Endodermal cell (in vitro differentiated cells): ENCODE measurements at regions not wholly inside any gene's neighbourhood (a gene's known extent, or its start where the extent isn't known, plus 50 kb on each side); places are given as distances from the start of the nearest gene placed in this dataset.

Experiments used
- DNase-seq: peaks from one replicate; pipeline ENCODE4 v3.0.0-alpha.2; 2017
- H3K27ac ChIP-seq: 2 replicates; pipeline ENCODE4 v1.5.1; 2013; ENCODE audit warnings: mild to moderate bottlenecking, low read depth, low read length, moderate library complexity
- H3K27me3 ChIP-seq: 2 replicates; pipeline ENCODE4 v1.6.1; 2013; ENCODE audit warnings: mild to moderate bottlenecking, low read length, moderate library complexity; ENCODE audit not compliant: insufficient read depth, control insufficient read depth, poor library complexity, severe bottlenecking
- H3K36me3 ChIP-seq: 2 replicates; pipeline ENCODE4 v1.7.0; 2013; ENCODE audit warnings: mild to moderate bottlenecking, low read length, moderate library complexity; ENCODE audit not compliant: control insufficient read depth, insufficient read depth
- H3K4me1 ChIP-seq: one replicate; pipeline ENCODE4 v1.7.0; 2013; ENCODE audit warnings: low read length; ENCODE audit not compliant: control insufficient read depth, insufficient read depth
- H3K4me3 ChIP-seq: 2 replicates; pipeline ENCODE4 v1.5.1; 2013; ENCODE audit warnings: mild to moderate bottlenecking, low read length, moderate library complexity
- H3K9ac ChIP-seq: 2 replicates; pipeline ENCODE4 v1.6.1; 2013; ENCODE audit warnings: mild to moderate bottlenecking, low read length, moderate library complexity; ENCODE audit not compliant: poor library complexity, severe bottlenecking; ENCODE audit errors: extremely low read depth
- H3K9me3 ChIP-seq: 2 replicates; pipeline ENCODE4 v1.6.1; 2013; ENCODE audit warnings: mild to moderate bottlenecking, low read length, moderate library complexity; ENCODE audit not compliant: control insufficient read depth
- H3K27ac Mint-ChIP-seq: 2 replicates; pipeline ENCODE4 v1.8.0; 2020; ENCODE audit warnings: mixed read lengths
- H3K27me3 Mint-ChIP-seq: 2 replicates; pipeline ENCODE4 v1.8.0; 2021; ENCODE audit warnings: mild to moderate bottlenecking, mixed read lengths; ENCODE audit not compliant: insufficient read depth
- H3K36me3 Mint-ChIP-seq: 2 replicates; pipeline ENCODE4 v1.8.0; 2020; ENCODE audit warnings: low read depth, mixed read lengths
- H3K4me1 Mint-ChIP-seq: 2 replicates; pipeline ENCODE4 v1.8.0; 2020; ENCODE audit warnings: mixed read lengths
- H3K4me3 Mint-ChIP-seq: 2 replicates; pipeline ENCODE4 v1.8.0; 2020; ENCODE audit warnings: mild to moderate bottlenecking, moderate library complexity, mixed read lengths
- H3K9me3 Mint-ChIP-seq: 2 replicates; pipeline ENCODE4 v1.8.0; 2020; ENCODE audit warnings: mild to moderate bottlenecking, mixed read lengths
- CTCF ChIP-seq: fragments of 200-600 bp; sonication (generic); conservative IDR thresholded peaks from 2 replicates; pipeline ENCODE4 v1.5.0; 2021; ENCODE audit warnings: antibody characterized with exemption, mild to moderate bottlenecking
- WGBS, 2 experiments: methylation state at CpG; one replicate each; pipeline versions ENCODE4 v1.1.5 to v1.1.7; 2013; ENCODE audit warnings: missing lambda C conversion rate in 2 of 2, mixed read lengths in 1 of 2; ENCODE audit not compliant: insufficient coverage in 1 of 2, insufficient read length in 1 of 2; 5-methylcytosine and 5-hydroxymethylcytosine counted together

- Histone ChIP-seq H3K36me3 (no peaks in the 10 kb centered on the region), H3K4me3 (no peak overlapping the region), H3K9me3 (no peaks in the 10 kb centered on the region), H3K27me3 (no peaks in the 10 kb centered on the region), H3K27ac (no peak overlapping the region), H3K4me1 (no peaks in the 10 kb centered on the region), H3K9ac (no peak overlapping the region)
- Mint-ChIP-seq H3K4me1 (peaks cover 10% of the 10 kb centered on the region), H3K36me3 (no peaks in the 10 kb centered on the region), H3K27ac (no peak overlapping the region), H3K9me3 (no peaks in the 10 kb centered on the region), H3K4me3 (no peak overlapping the region), H3K27me3 (no peaks in the 10 kb centered on the region)
- no peak for DNase-seq
- 96 to 100% methylated on average over 1 of the region's 1 CpG for WGBS, 2 experiments
- no peak for TF ChIP-seq CTCF
These were observed 214.5 kb downstream of the FAT3 start for GRCh38 chr11:92439133-92439532.

- peak overlapping the region; percentile 20 for H3K27ac Mint-ChIP-seq
These were observed 216.3 kb downstream of the FAT3 start for GRCh38 chr11:92440701-92441442.

GRCh38 chr11:92441443-92441726 lies 216.8 kb downstream of the FAT3 start:
- WGBS, 2 experiments, result 94 to 96% methylated on average over 4 of the region's 4 CpGs
- H3K9me3 Mint-ChIP-seq, result no peaks in the 10 kb centered on the region
- no peaks in the 10 kb centered on the region for H3K36me3 Mint-ChIP-seq
- Histone ChIP-seq H3K9ac (no peak overlapping the region), H3K27ac (no peak overlapping the region), H3K36me3 (no peaks in the 10 kb centered on the region), H3K4me1 (no peaks in the 10 kb centered on the region), H3K4me3 (no peak overlapping the region), H3K9me3 (no peaks in the 10 kb centered on the region), H3K27me3 (no peaks in the 10 kb centered on the region)
- peak overlapping the region; percentile 20 for H3K27ac Mint-ChIP-seq
- TF ChIP-seq CTCF, result no peak
- DNase-seq, result no peak
- H3K4me1 Mint-ChIP-seq, result peaks cover 13% of the 10 kb centered on the region
- no peaks in the 10 kb centered on the region for H3K27me3 Mint-ChIP-seq
- H3K4me3 Mint-ChIP-seq, result no peak overlapping the region

More at GRCh38 chr11:92440701-92441442, 216.3 kb downstream of the FAT3 start:
- peaks cover 13% of the 10 kb centered on the region for H3K4me1 Mint-ChIP-seq
- H3K4me3 Mint-ChIP-seq, result no peak overlapping the region
- 81% methylated on average over 3 of the region's 4 CpGs; no CpG with 5 or more reads in 1 of the 2 experiments for WGBS, 2 experiments
- Histone ChIP-seq H3K4me1 (no peaks in the 10 kb centered on the region), H3K36me3 (no peaks in the 10 kb centered on the region), H3K27ac (no peak overlapping the region), H3K27me3 (no peaks in the 10 kb centered on the region), H3K9ac (no peak overlapping the region), H3K4me3 (no peak overlapping the region), H3K9me3 (no peaks in the 10 kb centered on the region)
- no peaks in the 10 kb centered on the region for H3K36me3 Mint-ChIP-seq
- no peak for DNase-seq
- H3K27me3 Mint-ChIP-seq, result no peaks in the 10 kb centered on the region
- no peaks in the 10 kb centered on the region for H3K9me3 Mint-ChIP-seq
- TF ChIP-seq CTCF, result no peak
